Right atrium auricular region (tissue), 2 donors: ENCODE measurements at regions not wholly inside any gene's neighbourhood (a gene's known extent, or its start where the extent isn't known, plus 50 kb on each side); places are given as distances from the start of the nearest gene placed in this dataset.
"Not testable (repeated sequence)": the region's sequence is repeated elsewhere in the genome, so short reads cannot be mapped to it uniquely, and the experiment has no call there.

Experiments used
- DNase-seq: peaks from one replicate; pipeline ENCODE4 v3.0.0-alpha.2; 2019; ENCODE audit warnings: low spot score
- H3K27ac ChIP-seq, 2 donors: fragments of 200-600 bp; sonication (generic); 1 replicate in 1 of 2; 2 replicates in 1 of 2; pipeline ENCODE4 v1.5.1; 2016 to 2019
- H3K27me3 ChIP-seq, 2 donors: fragments of 200-600 bp; sonication (generic); one replicate each; pipeline versions ENCODE4 v1.5.1 to v1.6.0; 2017 to 2019
- H3K36me3 ChIP-seq: fragments of 200-600 bp; sonication (generic); one replicate; pipeline ENCODE4 v1.5.1; 2016
- H3K4me1 ChIP-seq, 2 donors: fragments of 200-600 bp; sonication (generic); one replicate each; pipeline versions ENCODE4 v1.5.1 to v1.6.0; 2017 to 2019
- H3K4me3 ChIP-seq, 2 donors: fragments of 200-600 bp; sonication (generic); 1 replicate in 1 of 2; 2 replicates in 1 of 2; pipeline ENCODE4 v1.5.1; 2017 to 2019; ENCODE audit warnings: mild to moderate bottlenecking in 1 of 2, moderate library complexity in 1 of 2
- H3K9me3 ChIP-seq, 2 donors: fragments of 200-600 bp; sonication (generic); one replicate each; pipeline ENCODE4 v1.5.1; 2019
- TF ChIP-seq, protein P1 (sequence below), 2 donors: fragments of 200-600 bp; sonication (generic); IDR thresholded peaks; one replicate each; pipeline ENCODE4 v1.5.1; 2019; ENCODE audit warnings: antibody characterized with exemption in 2 of 2

DNA sequence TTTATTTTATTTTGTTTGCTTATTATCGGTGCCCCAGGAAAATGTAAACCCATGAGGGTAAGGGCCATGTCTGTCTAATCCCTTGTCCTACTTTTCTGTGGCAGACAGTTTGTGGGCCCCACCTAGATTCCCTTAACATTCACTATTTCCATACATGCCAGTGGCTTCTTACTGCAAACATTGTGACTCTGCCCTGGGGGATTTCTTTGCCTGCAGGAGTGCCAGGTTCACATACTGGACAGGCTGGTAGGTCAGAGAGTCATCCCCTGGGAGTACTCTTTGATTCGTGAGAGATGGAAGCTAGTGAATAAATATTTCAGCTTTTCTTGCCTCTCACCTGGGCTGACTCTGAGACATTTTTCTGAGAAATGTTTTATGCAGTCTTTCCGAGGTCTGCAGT is 122.8 kb upstream of the TBX5 start:
- Histone ChIP-seq H3K9me3 (no peaks in the 10 kb centered on the region), H3K4me1 (no peaks in the 10 kb centered on the region)
- TF ChIP-seq, protein P1, sequence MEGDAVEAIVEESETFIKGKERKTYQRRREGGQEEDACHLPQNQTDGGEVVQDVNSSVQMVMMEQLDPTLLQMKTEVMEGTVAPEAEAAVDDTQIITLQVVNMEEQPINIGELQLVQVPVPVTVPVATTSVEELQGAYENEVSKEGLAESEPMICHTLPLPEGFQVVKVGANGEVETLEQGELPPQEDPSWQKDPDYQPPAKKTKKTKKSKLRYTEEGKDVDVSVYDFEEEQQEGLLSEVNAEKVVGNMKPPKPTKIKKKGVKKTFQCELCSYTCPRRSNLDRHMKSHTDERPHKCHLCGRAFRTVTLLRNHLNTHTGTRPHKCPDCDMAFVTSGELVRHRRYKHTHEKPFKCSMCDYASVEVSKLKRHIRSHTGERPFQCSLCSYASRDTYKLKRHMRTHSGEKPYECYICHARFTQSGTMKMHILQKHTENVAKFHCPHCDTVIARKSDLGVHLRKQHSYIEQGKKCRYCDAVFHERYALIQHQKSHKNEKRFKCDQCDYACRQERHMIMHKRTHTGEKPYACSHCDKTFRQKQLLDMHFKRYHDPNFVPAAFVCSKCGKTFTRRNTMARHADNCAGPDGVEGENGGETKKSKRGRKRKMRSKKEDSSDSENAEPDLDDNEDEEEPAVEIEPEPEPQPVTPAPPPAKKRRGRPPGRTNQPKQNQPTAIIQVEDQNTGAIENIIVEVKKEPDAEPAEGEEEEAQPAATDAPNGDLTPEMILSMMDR (IDR thresholded peaks at IDR 0.05), result no peak

DNA sequence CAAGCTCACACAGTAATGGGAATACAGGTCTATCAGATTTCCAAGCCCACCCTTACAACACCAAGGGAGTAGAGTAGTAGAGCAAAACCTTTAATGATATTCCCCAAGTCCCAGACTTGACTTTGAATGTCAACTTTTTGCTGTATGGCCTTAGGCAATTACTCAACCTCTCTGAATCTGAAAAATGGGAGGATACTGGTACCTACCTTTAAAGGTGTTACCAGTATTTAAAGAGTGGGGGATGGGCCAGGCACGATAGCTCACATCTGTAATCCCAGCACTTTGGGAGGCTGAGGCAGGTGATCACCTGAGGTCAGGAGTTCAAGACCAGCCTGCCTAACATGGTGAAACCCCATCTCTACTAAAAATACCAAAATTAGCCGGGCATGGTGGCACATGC is 115.2 kb upstream of the TBX5 start:
- not testable (repeated sequence) for H3K27me3 ChIP-seq, H3K36me3 ChIP-seq, H3K27ac ChIP-seq, H3K4me1 ChIP-seq, H3K4me3 ChIP-seq, DNase-seq, H3K9me3 ChIP-seq

More for the DNA sequence above, 122.8 kb upstream of the TBX5 start:
- H3K27me3 ChIP-seq, result no peaks in the 10 kb centered on the region
- no peak for DNase-seq
- no peak overlapping the region for H3K4me3 ChIP-seq
- no peaks in the 10 kb centered on the region for H3K36me3 ChIP-seq
- no peak overlapping the region for H3K27ac ChIP-seq

DNA sequence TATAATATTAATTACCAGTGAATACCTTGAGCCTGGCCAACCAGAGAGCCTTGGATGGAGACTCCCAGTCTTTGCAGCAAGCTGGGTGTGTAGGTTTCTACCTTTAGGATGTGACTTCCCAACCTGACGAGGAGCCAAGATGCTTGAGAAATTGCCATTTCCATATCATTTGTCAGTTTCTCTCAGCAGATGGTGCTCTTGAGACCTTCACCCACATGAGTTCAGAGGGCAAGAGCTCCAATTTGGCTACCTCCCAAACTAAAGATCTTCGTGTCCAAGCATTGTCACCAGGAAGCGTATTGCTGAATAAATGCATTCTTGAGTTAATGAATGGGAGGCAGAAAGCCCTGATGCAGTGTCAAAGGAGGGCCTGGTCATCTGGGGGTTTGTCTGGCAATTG is 106.4 kb upstream of the TBX5 start:
- H3K36me3 ChIP-seq, result no peaks in the 10 kb centered on the region
- H3K27ac ChIP-seq, result no peak overlapping the region
- TF ChIP-seq, protein P1 (IDR thresholded peaks at IDR 0.05), result no peak
- H3K9me3 ChIP-seq, result no peaks in the 10 kb centered on the region
- no peak for DNase-seq
- no peaks in the 10 kb centered on the region for H3K27me3 ChIP-seq
- H3K4me3 ChIP-seq, result no peak overlapping the region
- H3K4me1 ChIP-seq, result no peaks in the 10 kb centered on the region

DNA sequence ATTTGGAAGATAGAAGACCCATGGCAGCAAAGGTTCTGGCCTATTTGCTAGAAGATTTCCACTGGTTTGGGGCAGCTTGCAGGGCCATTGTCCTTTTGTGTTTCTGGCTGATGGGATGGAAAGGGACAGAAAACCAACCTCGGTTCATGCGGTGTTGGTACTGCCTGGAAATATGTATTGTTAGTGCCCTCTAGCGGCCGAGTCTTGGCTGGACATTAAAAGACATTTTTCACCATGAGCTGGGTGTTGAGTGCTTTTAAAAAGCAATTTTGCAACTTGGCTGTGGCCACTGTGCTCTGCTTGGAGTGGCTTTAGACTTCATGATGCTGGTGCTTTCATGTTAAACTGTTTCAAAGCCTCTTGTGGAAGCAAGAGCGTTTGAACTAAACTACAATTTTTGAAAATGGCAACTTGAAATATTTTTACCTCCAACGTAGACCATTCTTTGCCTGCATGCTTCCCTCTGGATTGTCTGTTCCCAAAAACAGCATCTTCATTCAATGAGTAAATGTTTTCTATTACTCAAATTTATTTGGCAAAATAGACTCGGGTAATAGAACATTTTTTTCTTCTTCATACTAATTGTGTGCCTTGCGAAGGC is 102.7 kb upstream of the TBX5 start:
- Histone ChIP-seq H3K36me3 (no peaks in the 10 kb centered on the region), H3K27ac (no peak overlapping the region), H3K4me3 (no peak overlapping the region), H3K4me1 (no peaks in the 10 kb centered on the region), H3K9me3 (no peaks in the 10 kb centered on the region), H3K27me3 (no peaks in the 10 kb centered on the region)
- peak; percentile 89 for DNase-seq
- TF ChIP-seq, protein P1 (IDR thresholded peaks at IDR 0.05), result peak; percentile 57 to 86

DNA sequence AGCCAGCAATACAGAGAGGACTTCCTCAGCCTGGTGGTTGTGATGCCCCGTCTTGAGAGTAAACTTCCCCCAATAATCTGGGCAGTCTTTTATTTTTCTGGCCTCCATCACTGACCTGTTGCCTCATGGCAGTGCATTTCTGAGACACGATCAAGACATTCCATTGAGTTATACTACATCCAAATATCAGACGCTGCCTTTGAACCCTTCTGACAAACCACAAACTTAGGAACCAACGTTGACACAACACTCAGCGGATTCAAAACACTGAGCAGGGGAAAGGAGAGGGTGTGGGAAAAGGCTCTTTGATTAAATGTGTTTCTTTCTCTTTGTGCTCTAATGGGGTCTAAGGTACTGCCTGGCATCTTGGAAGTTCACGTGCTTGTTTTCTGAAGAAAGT is 100.7 kb upstream of the TBX5 start:
- no peak for DNase-seq
- H3K27ac ChIP-seq, result no peak overlapping the region
- H3K27me3 ChIP-seq, result no peaks in the 10 kb centered on the region
- TF ChIP-seq, protein P1 (IDR thresholded peaks at IDR 0.05), result no peak
- no peaks in the 10 kb centered on the region for H3K36me3 ChIP-seq
- no peaks in the 10 kb centered on the region for H3K9me3 ChIP-seq
- no peaks in the 10 kb centered on the region for H3K4me1 ChIP-seq
- H3K4me3 ChIP-seq, result no peak overlapping the region

DNA sequence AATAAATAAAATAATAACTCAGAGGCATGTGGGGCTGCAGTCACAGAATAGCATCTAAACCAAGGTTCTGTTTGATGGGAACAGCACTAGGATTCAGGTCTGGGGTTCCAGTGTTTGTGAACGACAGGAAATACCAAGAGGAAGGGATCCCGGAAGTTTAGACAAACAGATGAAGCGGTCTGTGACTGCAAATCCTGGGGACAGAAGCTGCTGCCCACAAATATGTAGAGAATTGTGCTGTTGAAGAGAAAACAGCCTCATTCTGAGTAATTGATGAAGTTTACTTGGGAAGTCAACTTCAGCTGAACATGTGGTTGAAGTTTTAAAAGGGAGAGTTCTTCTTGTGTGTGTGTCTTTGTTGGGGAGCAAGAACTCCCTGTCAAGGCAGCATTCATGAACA is 98.4 kb upstream of the TBX5 start:
- H3K4me3 ChIP-seq, result no peak overlapping the region
- DNase-seq, result no peak
- H3K27me3 ChIP-seq, result no peaks in the 10 kb centered on the region
- no peaks in the 10 kb centered on the region for H3K9me3 ChIP-seq
- TF ChIP-seq, protein P1 (IDR thresholded peaks at IDR 0.05), result no peak
- no peak overlapping the region for H3K27ac ChIP-seq
- H3K4me1 ChIP-seq, result no peaks in the 10 kb centered on the region
- no peaks in the 10 kb centered on the region for H3K36me3 ChIP-seq
